Mucosa of gallbladder (tissue), 1 donor: ENCODE measurements at regions not wholly inside any gene's neighbourhood (a gene's known extent, or its start where the extent isn't known, plus 50 kb on each side); places are given as distances from the start of the nearest gene placed in this dataset.
A peak's percentile ranks its signal among the peaks of the same experiment; 100 is the strongest.

Experiments used
- DNase-seq: peaks from one replicate; pipeline ENCODE4 v3.0.0-alpha.2; 2020; ENCODE audit warnings: low spot score
- donor health status: DM: no; HTN: no; CAD: no.

DNA sequence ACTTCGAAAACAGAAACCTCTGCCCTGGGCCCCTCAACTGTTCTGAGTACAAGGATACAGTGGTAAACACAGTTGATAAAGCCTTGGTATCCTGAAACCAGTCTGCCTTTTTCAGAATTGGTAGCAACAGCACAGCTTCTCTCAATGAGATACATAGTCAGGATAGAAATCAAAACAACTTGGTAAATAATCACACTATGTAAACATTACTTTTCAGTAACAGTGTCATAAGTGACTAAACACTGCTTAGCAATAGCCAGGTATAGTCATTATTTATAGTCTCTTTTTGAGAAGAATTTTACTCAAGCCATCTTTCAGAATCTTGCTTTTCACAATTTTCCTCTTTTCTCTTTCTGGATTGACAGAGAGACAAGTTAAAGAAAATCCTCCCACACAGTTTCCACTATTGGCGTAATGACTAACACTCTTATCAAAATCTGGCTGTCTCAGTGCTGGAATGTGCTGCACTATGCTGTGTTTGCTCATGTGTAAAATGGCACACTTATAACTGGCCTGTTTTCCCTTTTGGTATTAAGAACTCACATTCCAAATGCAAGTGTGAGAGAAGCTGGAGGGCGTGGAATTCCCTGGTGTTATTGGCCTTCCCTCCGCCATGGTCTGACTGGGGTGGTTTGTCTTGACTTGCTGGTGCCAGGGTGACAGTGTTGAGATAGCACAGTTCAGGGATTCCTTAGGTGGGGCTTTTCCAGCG lies 368.8 kb downstream of the TDRD3 start:
- no peak for DNase-seq

- peak; percentile 13 for DNase-seq
These were observed 362.5 kb downstream of the TDRD3 start for GRCh38 chr13:60759499-60759898.

GRCh38 chr13:60758637-60759036 lies 361.6 kb downstream of the TDRD3 start:
- no peak for DNase-seq

DNA sequence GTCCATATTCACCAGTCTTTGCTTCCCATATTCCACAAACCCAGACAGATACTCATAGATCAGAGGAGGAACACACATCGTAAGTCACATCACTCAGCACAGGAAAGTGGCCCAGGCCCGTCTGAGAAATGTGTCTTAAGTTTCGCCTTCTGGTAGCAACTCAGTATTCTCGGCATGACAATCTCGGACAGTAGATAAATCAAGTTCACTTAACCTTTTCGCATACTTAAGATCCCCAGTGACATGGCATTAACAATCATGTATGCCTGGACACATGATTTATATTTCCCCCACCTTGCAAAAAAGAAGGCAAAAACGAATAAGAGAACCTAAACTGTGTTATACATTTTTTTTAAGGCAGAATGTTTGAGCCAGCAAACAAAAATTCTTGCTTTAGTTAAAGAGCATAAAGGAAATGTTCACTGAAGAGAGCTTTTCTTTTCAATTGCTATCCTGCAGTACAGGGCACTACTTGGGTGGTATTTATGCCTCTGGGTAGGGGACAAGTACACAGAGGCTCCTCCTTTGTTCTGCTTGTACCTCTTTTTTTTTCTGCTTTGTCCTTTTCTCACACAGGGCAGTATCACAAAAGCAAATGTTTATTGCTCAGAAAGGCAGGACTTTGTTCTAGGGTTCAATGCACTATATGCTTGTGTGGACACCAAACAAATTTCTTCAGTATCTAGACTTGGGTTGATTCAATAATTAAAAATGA lies 360.6 kb downstream of the TDRD3 start:
- no peak for DNase-seq

DNA sequence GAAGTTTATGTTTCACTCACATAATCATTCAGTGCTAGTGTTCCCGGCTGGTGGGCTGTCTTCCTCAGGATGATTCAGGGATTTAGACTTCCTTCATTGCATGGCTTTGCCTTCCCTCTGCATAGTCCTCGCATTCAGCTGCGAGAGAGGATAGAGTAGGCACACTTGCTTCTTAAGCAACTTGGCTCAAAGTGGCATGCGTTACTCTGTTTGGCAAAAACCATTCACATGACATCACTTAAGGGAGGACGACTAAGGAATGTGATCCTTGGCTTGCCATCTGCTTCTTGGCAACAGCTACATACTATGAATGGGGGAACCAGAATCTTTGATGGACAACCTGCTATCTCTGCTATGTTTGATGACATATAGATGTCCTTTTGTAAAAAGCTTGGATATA lies 359.3 kb downstream of the TDRD3 start:
- no peak for DNase-seq

DNA sequence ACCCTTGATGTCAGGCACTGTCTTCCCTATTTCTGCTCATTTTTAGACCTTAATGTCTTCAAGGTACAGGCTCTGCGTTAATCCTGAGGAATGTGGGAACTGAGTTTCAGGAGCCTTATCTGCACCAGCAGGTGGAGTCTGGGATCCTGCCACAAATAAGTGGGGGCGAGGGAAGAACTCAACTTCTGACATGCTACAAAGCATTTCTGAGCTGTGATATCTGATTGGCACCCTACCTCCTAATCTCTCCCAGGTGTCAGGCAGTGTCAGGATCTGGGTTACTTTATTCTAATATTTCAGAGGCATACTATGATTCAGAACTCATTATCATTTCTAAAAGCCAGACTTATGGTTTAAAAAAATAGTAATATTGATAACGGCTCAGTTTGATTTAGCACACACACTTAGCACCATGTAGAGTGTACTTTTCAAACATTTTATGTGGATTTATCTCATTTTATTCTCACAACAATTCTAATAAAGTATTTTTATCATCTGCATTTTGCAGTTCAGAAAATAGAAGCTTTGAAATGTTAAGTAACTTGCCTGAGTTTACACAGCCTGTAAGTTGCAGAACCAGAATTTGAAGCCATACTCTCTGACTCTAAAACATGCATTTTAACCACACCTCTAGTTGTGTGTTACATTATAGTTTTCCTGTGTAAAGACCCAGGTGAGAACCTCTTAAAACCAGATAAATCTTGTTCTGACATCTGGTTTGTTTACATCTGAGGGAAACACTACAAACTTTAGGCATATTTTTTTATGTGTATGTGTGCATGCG lies 358.6 kb downstream of the TDRD3 start:
- DNase-seq: no peak

DNA sequence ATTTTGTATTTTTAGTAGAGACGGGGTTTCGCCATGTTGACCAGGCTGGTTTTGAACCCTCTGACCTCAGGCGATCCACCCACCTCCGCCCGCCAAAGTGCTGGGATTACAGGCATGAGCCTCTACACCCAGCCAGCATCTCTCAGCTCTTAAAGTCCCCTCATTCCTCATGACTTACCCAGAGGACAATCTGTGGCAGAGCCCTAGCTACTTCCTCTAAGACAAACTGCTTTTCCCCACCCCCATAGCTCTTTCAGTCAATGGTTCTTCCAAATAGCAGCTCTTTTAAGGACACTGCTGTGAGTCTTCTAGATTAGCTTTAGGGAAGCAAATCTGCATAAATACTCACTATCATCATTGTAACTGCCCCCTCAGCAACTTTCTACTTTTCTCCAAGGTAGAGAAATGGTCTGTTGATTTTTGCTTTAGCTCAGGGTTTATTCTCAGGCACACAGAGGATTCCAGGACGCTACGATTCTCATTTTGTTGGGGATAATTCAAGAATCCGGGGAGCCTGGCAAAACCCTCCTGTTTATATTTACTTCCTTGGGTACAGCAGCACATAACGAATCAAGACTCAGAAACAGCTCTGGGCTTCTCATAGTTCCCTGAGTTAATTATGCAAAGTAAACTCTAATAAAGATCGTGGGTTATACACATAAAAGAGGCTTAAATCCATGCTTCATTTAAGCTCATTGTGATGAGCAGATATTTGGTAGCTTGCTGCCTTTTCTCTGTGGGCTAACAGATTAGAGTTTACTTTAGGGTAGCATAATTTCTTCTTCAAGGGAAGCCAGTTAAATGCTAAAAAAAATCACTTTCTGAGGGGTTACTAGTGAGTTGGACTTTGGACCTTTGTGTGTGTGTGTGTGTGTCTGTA lies 357.4 kb downstream of the TDRD3 start:
- DNase-seq: no peak

DNA sequence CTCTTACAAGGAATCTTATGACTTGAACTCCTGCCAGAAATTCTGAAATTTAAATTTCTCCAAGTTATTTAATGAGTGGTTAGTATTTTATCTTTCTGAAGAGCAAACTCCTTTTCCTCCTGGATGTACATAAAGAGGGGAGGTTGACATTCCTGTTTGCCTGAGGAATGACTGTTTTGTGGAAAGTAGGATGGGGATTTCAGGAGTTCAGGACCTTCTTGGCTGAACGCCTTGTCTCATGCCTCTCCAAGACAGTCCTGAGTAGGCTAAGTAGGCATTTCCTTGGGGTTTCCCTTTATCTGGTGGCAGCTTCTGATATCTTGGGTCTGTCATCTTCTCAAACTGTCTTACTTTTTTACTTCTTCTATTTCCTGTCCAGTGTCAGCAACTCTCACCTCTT lies 356.6 kb downstream of the TDRD3 start:
- no peak for DNase-seq

DNA sequence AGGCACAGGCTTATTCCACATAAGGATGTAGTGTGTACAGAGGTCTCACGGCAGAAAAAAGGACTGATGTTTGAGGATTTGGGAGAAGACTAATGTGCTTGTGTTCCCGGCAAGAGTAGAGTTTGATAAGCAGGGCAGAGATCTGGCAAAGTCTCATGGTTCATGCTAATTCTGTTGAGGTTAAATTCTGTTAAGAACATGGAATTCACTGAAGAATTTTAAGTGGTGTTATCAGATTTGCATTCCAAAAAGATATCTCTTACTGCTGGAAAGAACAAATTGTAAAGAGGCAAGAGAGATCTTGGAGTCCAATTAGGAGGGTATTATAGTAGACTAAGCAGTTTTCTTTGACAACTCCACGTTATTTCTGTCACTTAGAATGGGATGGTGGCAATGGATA lies 348.3 kb downstream of the TDRD3 start:
- DNase-seq: no peak

DNA sequence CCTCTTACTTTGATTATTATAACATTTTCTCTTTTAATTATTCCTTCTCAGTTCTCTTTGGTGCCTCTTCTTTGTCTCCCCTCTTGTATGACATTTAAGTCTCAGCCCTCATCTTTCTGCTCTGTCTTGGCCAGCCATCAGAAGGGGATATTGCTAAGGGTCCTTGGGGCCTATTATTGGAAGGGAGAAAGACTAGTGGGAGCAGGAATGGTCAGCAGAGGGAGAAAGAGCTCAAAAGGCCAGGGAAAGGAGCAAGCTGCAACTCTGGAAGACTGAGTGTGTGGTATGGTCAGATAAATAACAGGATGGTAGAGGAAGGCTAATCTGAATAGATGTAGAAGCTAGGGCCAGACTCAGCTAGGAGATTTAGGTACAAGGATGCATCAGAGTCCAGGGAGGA lies 336.9 kb downstream of the TDRD3 start:
- no peak for DNase-seq

- no peak for DNase-seq
These were observed 330.1 kb downstream of the TDRD3 start for GRCh38 chr13:60727140-60727539.

- DNase-seq: no peak
These were observed 324.0 kb downstream of the TDRD3 start for GRCh38 chr13:60721063-60721462.

DNA sequence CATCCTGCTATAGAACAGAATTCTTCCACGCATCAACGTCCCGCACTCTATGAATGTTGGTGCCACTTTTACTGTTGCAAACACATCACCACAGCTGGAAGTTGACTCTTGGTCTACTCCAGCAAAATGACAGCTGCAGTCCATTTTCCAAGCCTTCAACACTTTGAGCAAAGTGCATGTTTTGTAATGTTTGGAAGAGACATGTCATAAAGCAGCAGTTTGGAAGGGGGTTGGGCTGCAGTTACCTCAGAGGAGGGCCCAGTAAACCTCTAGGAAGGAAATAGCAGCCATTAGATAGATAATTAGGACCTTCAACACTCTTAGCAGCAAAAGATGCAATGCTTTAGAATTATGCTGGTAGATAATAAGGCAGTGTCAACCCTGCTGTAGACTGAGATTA lies 323.6 kb downstream of the TDRD3 start:
- no peak for DNase-seq

- no peak for DNase-seq
These were observed 319.3 kb downstream of the TDRD3 start for GRCh38 chr13:60716313-60716712.

DNA sequence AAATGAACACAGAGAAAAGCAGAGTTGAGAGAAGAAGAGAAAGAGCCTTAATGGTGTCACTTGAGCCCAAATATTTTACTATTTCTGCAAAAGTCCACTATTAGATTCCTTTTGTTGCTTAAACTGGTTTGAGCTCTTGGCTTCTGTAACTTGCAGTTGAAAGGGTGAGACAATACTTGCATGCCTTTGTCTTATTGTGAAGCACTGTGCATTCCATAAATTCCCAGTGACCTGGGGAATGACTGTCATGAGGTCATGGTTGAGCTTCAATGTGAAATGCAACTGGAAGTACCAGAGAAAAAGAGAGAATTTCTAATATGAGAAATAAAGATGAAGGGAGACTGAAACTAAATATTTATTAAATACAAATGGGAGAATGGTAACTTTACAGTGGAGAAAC lies 310.9 kb downstream of the TDRD3 start:
- DNase-seq: no peak

DNA sequence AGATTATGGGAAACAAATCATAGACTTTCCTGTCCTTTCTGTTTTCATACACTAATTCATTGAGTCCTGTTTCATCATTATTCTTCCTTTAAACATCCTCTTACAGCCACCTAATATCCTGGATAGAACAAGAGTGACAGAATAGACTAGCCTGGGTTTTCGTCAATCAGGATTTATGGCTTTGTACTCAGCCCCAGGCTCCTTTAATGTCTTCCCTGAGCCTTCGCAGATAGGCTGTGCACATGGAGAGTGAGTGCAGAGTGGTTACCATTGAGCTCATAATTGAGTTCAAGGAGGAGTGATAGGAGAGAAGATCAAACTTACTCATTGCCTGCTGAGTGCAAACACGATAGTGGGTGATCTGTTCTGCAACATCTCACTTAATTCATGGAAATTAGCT lies 304.9 kb downstream of the TDRD3 start:
- DNase-seq: no peak

- no peak for DNase-seq
These were observed 304.0 kb downstream of the TDRD3 start for GRCh38 chr13:60700994-60701393.

DNA sequence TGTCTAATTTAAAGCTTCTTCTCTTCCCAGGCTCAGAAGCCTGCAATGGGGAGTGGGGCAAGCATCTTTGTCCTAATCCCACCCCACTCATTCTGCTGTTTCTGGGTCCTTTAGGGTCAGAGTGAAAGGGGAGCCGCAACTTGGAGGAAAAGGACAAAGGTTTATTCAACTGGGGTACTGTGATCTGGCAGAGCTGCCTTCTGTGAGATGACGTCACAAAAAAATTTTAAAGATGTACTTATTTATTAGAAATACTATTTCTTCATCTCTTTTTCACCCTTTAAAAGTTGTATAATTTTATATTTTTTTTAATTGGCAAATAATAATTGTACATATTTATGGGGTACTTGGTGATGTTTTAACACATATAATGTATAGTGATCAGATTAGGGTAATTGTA lies 302.6 kb downstream of the TDRD3 start:
- DNase-seq: no peak

- no peak for DNase-seq
These were observed 299.6 kb downstream of the TDRD3 start for GRCh38 chr13:60696602-60697001.

DNA sequence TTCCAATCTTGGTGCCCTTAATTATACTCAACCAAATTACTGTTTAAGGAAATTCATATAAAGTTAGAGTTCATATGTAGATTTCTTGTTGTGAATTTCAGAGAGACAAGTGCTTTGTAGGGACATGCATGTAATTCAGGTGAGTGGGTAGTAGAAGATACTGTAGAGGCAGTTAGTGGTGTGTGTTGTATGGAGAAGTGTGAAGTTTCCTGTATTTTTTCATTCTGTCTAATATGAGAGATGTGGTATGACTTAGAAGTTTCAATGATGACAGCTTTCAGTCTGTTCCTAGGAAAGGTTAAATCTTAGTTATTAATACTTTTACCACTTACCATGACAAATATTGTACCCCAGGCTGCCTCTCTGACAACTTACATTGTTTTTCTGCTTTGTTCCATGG lies 294.2 kb downstream of the TDRD3 start:
- no peak for DNase-seq

- no peak for DNase-seq
These were observed 293.6 kb downstream of the TDRD3 start for GRCh38 chr13:60690604-60691003.

DNA sequence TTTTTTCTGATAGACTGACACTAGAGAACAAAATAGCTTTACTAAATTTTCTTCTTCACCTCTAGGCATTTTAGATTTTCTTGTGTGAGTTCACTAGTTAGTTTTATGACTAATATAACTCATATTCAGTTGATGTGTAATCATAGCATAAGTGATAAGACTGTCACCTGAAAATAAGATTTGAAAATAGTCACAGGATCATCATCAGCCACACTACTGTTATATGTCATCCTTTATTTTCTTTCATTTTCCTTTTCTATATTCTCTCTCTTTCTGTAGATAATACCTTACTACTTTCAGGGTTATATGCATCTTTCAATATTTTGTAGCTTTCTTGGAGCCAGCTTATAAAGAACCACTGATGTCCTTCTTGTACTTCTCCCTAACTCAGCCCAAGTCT lies 292.6 kb downstream of the TDRD3 start:
- DNase-seq: no peak
